ENCODE measurements at regions not wholly inside any gene's neighbourhood (a gene's known extent, or its start where the extent isn't known, plus 50 kb on each side); places are given as distances from the start of the nearest gene placed in this dataset.

GRCh38 chr6:91171754-91172462 lies 585.0 kb upstream of the MAP3K7 start:
- no peak overlapping the region for H3K4me2 ChIP-seq (ENCODE audit: low read length)
- no peak overlapping the region for H3K27ac ChIP-seq (ENCODE audit: low read length)
- no peaks in the 10 kb centered on the region for H3K27me3 ChIP-seq (ENCODE audit: low read depth, low read length)
- no peaks in the 10 kb centered on the region for H3K79me2 ChIP-seq (ENCODE audit: low read length)
- H4K20me1 ChIP-seq (ENCODE audit: insufficient read depth, low read length), result no peaks in the 10 kb centered on the region
- H3K9me3 ChIP-seq (ENCODE audit: insufficient read depth, low read length), result no peaks in the 10 kb centered on the region
- H3K9ac ChIP-seq (ENCODE audit: low read length), result no peak overlapping the region
- H2AFZ ChIP-seq (ENCODE audit: low read depth, low read length), result no peak overlapping the region
- H3K36me3 ChIP-seq (replicated peaks; ENCODE audit: low read depth, low read length), result no peaks in the 10 kb centered on the region
- TF ChIP-seq CTCF (IDR thresholded peaks at IDR 0.05; ENCODE audit: low read depth, low read length) (no peak), EZH2phosphoT487 (IDR thresholded peaks at IDR 0.05; ENCODE audit: low read depth) (no peak)
- peaks cover 9% of the 10 kb centered on the region; the same call in 1 of the 2 replicates for H3K4me1 ChIP-seq (ENCODE audit: low read length)
- H3K4me3 ChIP-seq (ENCODE audit: low read length), result no peak overlapping the region

- Histone ChIP-seq H3K79me2 (ENCODE audit: low read length) (no peaks in the 10 kb centered on the region), H3K9ac (ENCODE audit: low read length) (no peak overlapping the region), H3K4me3 (ENCODE audit: low read length) (no peak overlapping the region), H3K9me3 (ENCODE audit: insufficient read depth, low read length) (no peaks in the 10 kb centered on the region), H3K4me2 (ENCODE audit: low read length) (no peak overlapping the region), H2AFZ (ENCODE audit: low read depth, low read length) (no peak overlapping the region), H3K4me1 (ENCODE audit: low read length) (peaks cover 9% of the 10 kb centered on the region; the same call in 1 of the 2 replicates), H3K27me3 (ENCODE audit: low read depth, low read length) (no peaks in the 10 kb centered on the region), H3K27ac (ENCODE audit: low read length) (no peak overlapping the region), H4K20me1 (ENCODE audit: insufficient read depth, low read length) (no peaks in the 10 kb centered on the region), H3K36me3 (replicated peaks; ENCODE audit: low read depth, low read length) (no peaks in the 10 kb centered on the region)
- no peak for TF ChIP-seq EZH2phosphoT487 (IDR thresholded peaks at IDR 0.05; ENCODE audit: low read depth)
- TF ChIP-seq CTCF (IDR thresholded peaks at IDR 0.05; ENCODE audit: low read depth, low read length), result no peak
Measured at GRCh38 chr6:91167846-91168245, 581.0 kb upstream of the MAP3K7 start.

- H3K4me2 ChIP-seq (ENCODE audit: low read length), result no peak overlapping the region; the same call in 1 of the 2 replicates
- H3K4me1 ChIP-seq (ENCODE audit: low read length), result no peaks in the 10 kb centered on the region
- no peaks in the 10 kb centered on the region for H3K79me2 ChIP-seq (ENCODE audit: low read length)
- H4K20me1 ChIP-seq (ENCODE audit: insufficient read depth, low read length), result no peaks in the 10 kb centered on the region
- H3K36me3 ChIP-seq (replicated peaks; ENCODE audit: low read depth, low read length), result no peaks in the 10 kb centered on the region
- no peaks in the 10 kb centered on the region for H3K9me3 ChIP-seq (ENCODE audit: insufficient read depth, low read length)
- H3K9ac ChIP-seq (ENCODE audit: low read length), result no peak overlapping the region
- no peak overlapping the region for H3K4me3 ChIP-seq (ENCODE audit: low read length)
- no peaks in the 10 kb centered on the region for H3K27me3 ChIP-seq (ENCODE audit: low read depth, low read length)
- TF ChIP-seq EZH2phosphoT487 (IDR thresholded peaks at IDR 0.05; ENCODE audit: low read depth) (no peak), CTCF (IDR thresholded peaks at IDR 0.05; ENCODE audit: low read depth, low read length) (no peak)
- H2AFZ ChIP-seq (ENCODE audit: low read depth, low read length), result peak overlapping the region; percentile 65; the same call in 1 of the 2 replicates
- H3K27ac ChIP-seq (ENCODE audit: low read length), result no peak overlapping the region
Measured at GRCh38 chr6:91166271-91167046, 579.6 kb upstream of the MAP3K7 start.

DNA sequence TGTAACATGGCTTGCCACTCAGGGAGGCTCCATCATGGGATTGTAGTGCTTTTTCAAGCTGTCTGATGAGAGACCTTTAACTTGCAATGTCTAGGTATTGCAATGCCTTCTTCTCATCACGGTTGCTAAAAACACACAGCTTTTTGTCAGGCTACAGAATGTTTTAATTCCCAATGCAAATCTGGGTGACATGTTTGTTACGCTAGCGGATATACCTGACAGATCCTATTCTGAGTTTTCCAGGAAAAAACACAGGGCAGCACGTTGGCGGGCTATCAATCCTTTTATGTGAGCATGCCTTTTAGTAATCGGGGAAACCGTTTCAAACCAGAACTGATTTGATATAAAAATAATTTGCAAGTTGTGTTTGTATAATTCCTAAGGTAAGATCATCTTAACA lies 577.2 kb upstream of the MAP3K7 start:
- no peak overlapping the region for H3K27ac ChIP-seq (ENCODE audit: low read length)
- H3K79me2 ChIP-seq (ENCODE audit: low read length), result no peaks in the 10 kb centered on the region
- no peaks in the 10 kb centered on the region for H4K20me1 ChIP-seq (ENCODE audit: insufficient read depth, low read length)
- no peaks in the 10 kb centered on the region for H3K9me3 ChIP-seq (ENCODE audit: insufficient read depth, low read length)
- H3K36me3 ChIP-seq (replicated peaks; ENCODE audit: low read depth, low read length), result no peaks in the 10 kb centered on the region
- H3K9ac ChIP-seq (ENCODE audit: low read length), result no peak overlapping the region
- no peak for TF ChIP-seq EZH2phosphoT487 (IDR thresholded peaks at IDR 0.05; ENCODE audit: low read depth)
- TF ChIP-seq CTCF (IDR thresholded peaks at IDR 0.05; ENCODE audit: low read depth, low read length), result no peak
- no peak overlapping the region for H3K4me3 ChIP-seq (ENCODE audit: low read length)
- no peak overlapping the region for H2AFZ ChIP-seq (ENCODE audit: low read depth, low read length)
- no peaks in the 10 kb centered on the region for H3K27me3 ChIP-seq (ENCODE audit: low read depth, low read length)
- no peak overlapping the region for H3K4me2 ChIP-seq (ENCODE audit: low read length)
- no peaks in the 10 kb centered on the region for H3K4me1 ChIP-seq (ENCODE audit: low read length)

All from OCI-LY3 (cell line).